Stimulated activated CD8-positive, alpha-beta memory T cell treated with anti-CD3 and anti-CD28 coated beads, Interleukin-4, amount 100 ng/mL, for 4 hours (primary cell): ENCODE measurements at regions not wholly inside any gene's neighbourhood (a gene's known extent, or its start where the extent isn't known, plus 50 kb on each side); places are given as distances from the start of the nearest gene placed in this dataset.

Source experiments
- DNase-seq, 2 donors: peaks; one replicate each; pipeline ENCODE4 v3.0.0-alpha.2; 2020; ENCODE audit warnings: low read depth in 2 of 2, low spot score in 1 of 2

DNA sequence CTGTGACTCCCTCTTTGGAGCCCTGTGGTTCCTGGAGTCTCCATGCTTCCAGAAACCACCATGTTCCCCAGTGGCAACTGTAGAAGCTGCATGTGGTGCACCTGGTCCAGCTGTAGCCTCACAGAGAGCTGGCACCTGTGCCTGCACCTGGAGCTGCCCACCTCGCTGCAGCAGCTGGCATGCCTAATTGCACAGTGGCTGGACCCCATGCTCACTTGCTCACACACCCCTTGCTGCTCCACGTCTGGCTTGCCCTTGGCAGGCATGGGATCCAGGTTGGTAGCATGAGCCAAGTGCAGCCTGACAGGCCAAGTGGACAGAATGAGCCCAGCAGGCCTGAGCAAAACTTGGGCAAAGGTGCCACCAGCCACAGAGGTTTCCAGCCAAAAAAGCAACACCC, 680.1 kb downstream of the MATN1 start:
- no peak for DNase-seq

DNA sequence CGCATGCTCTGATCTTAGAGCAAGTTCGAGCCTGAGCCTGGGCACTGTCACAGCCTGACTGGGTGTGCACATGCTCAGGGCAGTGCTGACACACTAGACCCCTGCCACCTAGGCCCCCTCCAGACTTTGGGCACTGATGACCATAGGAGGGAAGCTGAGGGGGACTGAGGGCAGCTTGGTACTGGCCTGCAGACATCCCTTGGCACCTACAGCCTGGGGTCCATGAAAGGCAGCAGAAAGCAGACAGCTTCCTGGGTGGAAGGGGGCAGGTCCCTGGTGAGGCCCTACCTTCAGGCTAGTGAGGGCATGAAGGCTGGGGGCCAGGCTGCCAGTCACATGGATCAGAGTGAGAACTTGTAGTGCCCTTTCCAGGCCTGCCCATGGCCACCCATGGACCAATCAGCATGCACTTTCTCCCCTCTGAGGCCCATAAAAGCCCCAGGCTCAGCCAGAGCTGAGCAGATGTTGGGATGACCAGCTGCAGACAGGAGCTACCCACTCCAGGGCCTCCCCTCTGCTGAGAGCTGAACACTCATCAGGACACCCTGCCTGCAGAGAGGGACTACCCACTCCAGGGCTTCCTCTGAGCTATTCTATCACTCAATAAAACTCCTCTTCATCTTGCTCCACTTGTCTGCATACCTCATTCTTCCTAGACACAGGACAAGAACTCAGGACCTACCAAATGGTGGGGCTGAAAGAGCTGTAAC, 680.8 kb downstream of the MATN1 start:
- DNase-seq, result no peak

DNA sequence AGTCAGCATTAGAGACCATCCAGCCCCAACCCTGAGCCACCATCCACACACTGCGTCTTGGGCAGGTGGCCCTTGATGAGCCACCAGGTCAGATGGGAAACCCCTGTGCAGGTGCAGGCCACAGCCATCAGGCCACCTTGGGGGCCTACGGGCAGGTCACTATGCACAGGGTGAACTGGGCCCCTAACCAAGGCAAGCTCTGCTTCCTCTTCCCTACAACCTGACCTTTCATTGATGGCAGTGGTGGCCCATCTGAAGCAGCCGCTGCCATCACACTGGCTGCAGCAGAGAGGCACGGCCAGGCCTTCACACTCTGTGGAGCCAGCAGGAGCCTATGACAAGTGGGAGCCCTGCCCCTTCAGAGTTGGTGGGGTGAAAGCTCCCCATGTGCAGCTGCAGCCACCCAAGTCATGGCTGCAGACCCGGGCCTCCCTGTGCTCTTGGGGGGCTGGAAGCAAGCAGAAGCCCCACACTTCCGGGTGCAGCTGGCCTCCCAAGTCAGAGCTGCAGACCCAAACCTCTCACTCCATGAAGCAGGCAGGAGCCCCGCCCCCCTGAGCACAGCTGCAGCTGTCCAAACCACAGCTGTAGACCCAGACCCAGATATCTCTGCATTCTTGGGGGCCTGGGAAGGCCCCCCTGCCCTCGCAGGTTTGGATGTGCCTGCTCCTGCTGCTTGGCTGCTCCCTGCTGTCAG, 681.5 kb downstream of the MATN1 start:
- no peak for DNase-seq

DNA sequence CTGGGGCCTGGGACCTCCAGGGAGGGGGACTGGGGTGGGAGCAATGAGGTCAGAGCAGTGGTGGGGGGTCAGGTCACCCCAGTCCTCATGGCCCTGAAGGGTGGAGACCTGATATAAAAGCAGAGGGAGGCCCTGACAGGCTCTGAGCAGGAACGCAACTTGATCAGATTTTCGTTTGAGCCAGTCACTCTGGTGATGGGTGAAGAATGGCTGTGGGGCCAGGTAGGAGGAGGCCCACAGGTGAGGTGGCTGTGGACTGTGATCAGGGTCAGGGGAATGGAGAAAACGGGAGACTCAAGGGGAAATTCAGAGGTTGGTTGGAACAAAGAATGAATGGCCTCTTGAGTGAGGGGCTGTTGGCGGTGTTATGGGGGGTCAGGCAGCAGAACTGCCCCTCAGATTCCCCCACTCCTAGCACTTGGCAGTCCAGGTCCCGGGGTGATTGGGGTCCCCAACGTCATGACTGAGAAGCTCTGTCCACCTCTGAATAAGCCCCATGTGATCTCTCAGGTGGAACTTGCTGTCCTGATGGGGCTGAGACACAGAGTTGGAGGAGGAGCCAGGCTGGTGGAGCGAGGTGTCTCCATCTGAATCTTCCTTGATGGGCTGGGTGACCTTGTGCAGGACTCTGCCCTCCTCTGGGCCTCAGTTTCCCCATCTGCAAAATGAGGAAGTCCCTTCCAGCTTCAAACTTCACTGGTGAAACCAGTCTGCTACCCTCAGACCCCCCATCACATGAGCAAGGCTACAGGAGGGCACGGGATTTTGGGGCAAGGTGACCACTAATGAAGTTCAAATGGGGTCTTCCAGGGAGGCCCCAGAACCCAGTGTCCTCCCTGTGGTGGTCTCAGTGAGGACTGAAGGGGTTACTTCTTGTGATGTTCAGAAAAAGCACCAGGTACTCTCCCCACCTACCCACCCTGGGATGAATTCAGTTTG, 683.0 kb downstream of the MATN1 start:
- no peak for DNase-seq

DNA sequence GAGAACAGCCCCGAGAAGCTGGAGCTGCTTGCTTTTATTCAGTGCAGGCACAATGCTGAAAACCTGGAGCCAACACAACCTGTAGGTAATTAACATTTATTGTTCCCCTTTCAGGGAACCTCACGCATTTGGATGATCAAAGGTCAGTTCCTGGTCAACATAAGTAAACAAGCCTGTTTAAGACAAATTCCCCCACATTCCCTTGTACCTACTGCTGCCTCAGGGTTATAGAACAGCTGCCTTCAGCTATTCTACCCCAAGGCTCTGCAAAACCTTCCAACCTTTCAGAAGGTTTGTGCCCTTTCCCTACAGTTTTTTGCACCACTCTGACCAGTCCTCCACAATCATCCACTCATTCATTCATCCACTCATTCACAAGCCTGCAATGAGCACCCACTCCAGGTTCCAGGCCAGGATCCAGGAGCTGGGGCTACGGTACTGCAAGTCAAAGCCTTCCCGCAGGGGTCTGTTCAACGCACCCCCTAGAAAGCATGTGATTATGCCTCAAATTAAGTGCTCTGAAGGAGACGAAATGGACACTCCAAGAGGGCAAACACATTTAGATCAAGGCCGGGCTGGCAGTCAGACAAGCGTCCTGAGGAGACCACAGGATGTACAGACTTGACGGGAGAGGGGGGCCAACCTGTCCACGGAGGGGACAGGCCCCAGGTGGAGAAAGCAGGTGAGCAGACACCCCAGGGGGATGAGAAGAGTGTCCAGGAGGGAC, 683.9 kb downstream of the MATN1 start:
- no peak for DNase-seq

DNA sequence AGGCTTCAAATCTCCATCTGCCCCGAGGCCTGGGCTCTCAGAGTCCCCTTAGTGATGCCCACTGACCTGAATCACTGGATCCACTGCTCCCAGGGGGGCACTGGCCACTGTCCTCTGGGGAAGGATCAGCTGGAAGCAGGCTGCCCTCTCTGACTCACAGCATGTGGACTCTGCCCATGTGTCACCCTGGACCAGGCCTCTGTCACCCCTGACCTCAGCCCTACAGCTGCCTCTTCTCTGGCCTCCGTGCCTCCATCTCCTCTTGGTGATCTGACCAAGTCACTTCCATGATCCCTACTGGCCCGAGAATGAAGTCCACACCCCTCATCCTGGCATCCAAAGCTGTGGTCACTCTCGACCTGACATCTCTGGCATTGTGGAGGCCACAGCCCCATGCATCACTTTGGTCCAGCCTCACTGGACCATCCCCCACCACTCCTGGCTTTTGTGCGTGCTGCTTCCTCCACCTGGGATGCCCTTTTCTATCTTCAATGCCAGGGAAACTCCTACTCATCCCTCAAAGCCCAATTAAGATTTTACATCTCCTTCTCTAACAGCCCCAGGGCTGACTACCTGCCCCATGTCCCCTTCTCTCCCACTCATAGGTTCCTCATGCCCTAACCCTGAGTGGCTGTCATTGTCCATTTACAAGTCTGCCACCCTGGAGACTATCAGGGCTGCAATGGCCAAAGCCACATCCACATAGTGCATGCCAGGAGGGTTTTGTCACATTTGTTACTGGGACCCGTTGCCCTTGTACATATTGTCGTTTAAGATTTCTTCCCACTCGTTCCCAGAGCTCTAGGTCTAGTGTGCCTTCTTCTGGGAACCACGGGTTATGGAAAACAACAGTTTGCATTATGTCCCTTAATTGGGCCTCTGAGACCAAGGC, 685.0 kb downstream of the MATN1 start:
- no peak for DNase-seq

DNA sequence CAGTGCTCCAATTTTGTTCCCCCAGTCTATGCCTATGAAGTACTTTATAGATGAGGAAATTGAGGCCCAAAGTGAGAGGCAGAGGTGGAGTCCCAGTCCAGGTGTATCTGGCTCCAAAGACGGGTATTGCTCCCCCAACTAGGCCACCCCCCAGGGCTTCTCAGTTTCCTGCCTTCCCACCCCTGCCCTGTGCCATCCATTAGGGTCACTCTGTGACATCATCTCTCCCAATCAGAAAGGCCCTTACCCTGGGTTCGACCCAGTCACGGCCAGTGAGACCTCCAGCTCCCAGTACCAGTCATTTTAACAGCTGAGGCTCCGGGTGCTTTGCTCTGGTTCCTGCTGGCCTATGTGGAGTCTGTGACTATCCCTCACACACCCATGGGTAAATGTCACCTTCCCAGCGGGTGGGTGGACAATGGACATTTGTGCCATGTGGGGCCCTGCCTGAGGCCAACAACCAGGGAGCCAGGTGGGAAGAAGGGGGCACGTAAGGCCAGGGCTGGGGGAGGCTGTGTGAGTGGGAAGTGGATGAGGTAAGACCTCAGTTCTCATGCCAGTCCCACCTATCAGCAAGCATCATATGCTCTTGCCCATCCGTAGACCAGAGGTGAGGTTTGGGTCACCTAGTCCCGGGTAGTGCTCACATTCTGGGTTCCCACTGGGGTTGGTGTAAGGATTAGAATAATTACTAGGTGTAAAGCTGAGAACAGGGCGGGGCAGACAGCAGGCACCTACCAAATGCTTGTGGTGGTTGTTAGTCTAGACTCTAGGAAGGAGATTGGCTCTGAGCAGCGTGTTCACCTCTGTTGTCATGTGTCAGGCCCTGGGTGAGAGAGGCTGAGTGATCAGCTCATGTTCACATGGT, 685.9 kb downstream of the MATN1 start:
- no peak for DNase-seq

DNA sequence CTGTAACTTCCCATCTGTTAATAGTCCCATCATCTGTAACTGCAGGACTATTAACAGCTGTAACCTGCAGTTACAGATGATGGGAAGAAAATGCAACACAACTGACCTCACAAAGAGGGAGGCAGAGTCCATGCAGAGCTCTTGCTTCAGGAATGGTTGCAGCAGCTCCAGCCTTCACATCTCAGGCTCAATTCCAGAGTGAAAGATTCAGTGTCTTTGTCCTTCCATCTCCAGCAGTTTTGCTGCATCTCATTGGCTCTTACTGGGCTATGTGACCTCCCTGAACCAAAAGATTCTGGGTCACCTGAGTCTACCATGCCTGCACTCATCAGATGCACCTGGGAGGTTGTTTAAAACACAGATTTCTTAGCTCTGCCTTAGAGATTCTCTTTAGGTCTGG, 686.7 kb downstream of the MATN1 start:
- DNase-seq, result no peak

DNA sequence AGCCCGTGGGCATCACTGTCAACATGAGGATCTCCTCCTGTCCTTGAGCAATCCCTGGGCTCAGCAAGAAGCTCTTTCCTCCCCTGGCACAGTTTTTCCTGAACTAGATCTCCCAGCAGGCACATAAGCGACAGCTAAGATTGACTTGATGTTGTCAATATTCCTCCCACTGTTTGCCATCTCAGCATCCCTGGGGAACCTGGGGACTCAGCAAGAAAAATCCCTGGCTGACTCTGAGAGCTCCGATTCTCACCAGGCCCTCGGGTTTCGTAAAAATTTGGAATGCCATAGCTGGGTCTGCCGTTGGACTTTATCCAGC, 687.2 kb downstream of the MATN1 start:
- DNase-seq, result no peak

DNA sequence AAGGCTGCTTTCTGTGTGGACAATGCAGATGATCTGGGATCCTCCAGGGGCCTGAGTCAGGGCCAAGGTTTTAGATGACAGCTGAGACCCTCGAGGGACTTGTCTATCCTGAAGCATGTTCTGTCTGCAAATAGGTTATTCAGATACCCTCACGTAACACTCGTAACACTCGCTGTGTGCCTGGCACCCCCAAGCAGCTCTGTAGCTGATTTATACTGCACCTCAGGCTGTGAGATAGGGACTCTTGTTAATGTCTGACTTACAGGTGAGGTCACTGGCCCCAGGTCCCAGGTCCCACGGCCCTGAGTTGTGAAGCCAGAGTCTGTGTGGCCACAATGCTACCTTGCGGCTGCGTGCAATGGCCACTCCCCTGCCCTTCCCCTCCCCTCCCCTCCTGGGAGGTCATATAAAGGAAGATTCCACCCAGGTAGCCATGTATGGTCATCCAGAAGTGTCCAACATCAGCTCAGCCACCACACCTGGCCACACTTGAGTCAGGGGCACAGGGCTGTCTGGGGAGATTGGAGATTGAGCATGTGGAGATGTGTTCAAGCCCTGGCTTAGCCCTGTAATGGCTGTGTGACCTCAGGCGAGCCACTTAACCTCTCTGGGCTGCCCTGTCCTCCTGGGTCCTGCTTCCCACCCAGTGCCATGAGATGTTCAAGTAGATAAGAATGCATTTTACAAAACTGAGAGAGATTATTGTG, 687.7 kb downstream of the MATN1 start:
- DNase-seq, result no peak

DNA sequence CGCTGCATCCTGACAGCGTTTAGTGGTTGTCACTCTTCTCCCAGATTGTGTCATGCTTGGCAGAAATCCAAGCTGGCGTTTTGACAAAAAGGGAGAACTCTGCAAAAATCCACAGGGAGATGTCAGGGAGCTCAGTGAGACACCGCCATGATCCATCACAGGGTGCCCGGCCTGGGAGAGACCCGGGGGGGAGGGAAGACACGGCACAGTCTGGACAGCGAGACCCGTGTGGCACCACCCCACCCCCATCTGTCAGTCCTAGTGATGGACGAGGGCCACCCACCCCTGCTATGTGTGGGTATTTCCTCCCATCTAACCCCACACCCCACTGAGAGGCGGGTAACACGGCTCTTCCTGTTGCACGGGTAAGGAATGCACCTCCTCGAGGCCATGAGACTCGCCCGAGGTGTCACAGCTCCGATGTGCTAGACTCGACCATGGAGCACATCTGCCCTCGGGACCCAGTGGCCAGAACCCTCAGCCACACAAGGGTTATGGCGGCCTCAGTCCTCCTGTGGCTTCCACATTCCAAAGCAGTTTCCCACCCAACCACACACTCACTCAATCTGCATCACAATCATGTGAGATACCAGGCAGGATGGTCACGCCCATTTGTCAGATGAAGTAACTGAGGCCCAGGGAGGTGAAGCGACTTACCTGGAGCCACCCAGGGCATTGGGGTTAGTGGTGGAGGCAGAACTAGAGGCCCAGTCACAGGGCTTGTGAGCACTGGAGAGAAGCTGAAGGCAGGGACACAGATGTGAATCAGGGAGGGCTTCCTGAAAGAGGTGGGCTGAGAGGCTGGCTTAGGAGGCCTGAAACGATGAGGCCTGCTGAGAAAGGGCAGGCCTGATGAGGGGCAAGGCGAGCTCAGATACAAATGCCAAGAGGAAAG, 688.5 kb downstream of the MATN1 start:
- DNase-seq, result no peak

DNA sequence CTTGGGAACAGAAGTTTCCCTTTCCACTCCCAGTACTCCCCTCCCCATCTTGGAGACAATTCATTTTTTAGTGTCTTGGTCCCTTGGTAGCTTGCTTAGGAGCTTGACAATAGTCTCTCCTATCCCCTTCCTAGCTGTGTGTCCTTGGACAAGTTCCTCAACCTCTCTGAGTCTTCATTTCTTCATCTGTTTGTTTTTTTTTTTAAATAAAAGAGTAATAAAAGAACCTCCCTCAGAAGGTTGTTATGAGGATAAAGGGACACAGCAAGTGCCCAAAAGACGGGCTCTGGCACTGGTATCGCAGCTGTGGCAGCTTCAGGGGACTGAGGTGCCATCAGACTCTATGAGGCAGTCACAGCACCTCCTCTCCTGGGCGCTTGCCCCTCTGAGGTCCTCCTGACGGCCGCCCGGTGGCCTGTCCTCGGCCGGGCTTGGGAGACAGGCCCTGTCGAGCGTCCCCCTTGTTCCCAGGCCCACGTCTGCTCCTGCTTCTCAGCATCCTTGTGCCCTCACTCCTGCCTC, 689.2 kb downstream of the MATN1 start:
- no peak for DNase-seq

DNA sequence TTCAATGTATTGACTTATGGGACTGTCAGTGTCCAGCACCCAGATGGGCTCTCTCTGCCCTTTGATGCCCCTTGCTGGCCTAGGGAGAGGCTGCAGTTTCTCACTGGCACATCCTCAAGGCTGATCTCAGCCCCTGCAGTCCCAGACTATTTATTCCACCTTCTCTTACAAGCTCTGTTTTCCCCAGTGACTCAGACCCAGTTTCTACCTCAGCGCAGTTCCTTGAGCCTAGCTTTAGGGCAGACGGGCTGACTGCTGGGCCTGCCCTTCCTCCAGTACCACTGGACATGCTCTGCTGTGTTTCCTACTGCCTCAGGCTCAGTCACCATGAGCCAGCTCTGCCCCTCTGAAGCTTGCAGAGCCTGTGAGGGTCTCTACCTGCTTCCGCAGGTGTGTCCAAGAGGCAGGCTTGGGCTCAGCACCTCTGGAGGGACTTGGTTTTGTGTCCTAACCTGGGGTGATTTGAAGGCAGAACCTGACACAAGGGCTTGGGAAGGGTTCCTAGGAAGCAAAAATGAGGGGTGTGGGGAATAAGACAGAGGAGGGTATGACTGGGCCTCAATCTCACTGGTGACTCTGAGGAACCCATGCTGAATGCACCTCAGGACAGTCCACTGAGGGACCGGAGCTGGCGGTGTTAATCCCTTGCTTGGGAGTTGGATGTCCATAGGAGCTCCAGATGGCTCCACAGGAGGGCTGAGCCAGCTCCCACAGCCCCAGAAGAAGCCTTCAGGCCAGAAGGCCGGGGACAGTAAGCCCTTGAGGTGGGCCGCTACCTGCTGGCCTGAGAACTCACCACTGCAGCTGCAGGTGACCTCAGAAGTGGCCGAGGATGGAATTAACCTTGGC, 689.9 kb downstream of the MATN1 start:
- DNase-seq, result no peak

DNA sequence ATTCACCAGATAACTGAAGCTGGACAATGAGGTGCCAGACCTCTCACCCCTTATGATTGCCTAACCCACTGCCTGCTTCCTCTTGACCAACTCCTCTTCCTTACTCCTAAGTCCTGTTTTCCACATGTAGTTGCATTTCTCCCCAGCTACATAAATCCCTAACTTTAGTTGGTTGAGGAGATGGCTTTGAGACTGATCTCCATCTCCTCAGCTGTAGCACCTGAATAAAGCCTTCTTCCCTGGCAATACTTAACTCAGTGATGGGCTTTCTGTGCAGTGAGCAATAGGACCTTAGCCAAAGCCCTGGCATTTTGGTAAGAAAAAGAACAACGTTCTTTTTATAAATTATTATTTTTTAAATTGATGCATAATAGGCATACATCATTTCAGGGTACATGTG, 691.1 kb downstream of the MATN1 start:
- no peak for DNase-seq

DNA sequence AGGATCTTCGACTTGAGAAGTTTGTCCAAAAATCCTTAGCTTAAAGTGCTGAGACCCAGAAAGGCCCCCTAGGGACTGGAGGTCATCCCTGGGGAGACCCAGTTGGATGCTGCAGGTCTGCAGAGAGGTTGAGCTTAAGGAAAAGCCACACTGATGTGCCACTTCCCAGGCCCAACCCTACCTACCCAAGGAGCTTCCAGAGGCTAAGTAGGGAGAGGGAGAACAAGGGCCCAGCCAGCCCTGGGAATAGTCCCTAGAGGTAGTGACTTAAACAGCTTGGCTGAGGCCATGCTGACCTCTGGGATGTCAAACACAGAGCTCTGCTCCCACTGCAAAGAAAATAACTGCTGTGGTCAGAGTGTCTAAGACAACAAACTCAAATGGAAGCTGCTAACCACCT, 693.7 kb downstream of the MATN1 start:
- no peak for DNase-seq

DNA sequence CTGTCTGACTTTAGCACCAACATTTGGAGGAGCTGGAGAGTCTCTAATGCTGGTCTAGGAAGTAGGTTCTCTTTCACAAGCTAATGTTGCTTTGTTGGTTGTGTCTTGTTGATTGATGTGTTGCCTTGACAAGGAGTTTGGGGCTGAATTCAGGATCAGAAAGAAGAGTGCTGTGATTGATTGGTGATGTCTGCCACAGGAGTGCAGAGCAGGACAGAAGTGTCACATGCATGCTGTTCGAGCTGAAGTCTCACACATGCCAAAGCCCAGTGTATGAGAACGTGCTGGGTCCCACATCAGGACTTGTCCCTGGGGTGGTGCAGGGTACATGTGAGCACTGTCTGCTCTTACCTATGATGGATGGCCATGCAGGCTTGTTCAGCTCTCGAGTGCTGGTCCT, 694.4 kb downstream of the MATN1 start:
- DNase-seq, result no peak

DNA sequence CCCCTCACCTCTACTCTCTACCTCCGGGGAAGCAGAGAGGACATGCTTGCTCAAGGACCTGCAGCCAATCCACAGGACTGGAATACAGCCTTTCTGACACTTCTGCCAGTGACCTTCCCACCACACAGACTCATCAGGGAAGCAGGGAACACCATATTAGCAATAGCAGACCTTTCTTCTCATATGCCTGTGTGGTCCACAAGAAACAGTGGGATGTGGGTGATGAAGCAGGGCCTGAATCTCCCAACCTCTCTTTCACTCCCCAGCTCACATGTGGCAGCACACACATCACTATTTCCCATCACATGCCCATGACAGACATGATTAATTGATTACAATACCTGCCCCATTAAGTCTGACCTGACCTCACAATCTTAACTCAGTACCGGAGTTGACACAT, 695.1 kb downstream of the MATN1 start:
- DNase-seq, result no peak
